IPS-15b (cell line): ENCODE measurements at regions not wholly inside any gene's neighbourhood (a gene's known extent, or its start where the extent isn't known, plus 50 kb on each side); places are given as distances from the start of the nearest gene placed in this dataset.

ENCODE experiments used
- H3K27me3 ChIP-seq: one replicate; pipeline ENCODE4 v1.6.1; 2013; ENCODE audit warnings: low read length; ENCODE audit not compliant: control insufficient read depth, insufficient read depth
- H3K36me3 ChIP-seq: one replicate; pipeline ENCODE4 v1.6.1; 2013; ENCODE audit warnings: low read length; ENCODE audit not compliant: control insufficient read depth, insufficient read depth
- H3K4me1 ChIP-seq: one replicate; pipeline ENCODE4 v1.6.1; 2013; ENCODE audit warnings: mild to moderate bottlenecking, low read length; ENCODE audit not compliant: control insufficient read depth, insufficient read depth
- H3K4me3 ChIP-seq: one replicate; pipeline ENCODE4 v1.5.1; 2013; ENCODE audit warnings: low read depth, low read length
- H3K9ac ChIP-seq: one replicate; pipeline ENCODE4 v1.6.1; 2013; ENCODE audit warnings: low read depth, mild to moderate bottlenecking, low read length
- H3K9me3 ChIP-seq: one replicate; pipeline ENCODE4 v1.6.1; 2013; ENCODE audit warnings: mild to moderate bottlenecking, low read length; ENCODE audit not compliant: control insufficient read depth, insufficient read depth

GRCh38 chr10:30759423-30759822, 129.9 kb upstream of the LYZL2 start:
- Histone ChIP-seq H3K4me1 (no peaks in the 10 kb centered on the region), H3K4me3 (no peak overlapping the region), H3K9ac (no peak overlapping the region), H3K27me3 (no peaks in the 10 kb centered on the region), H3K36me3 (no peaks in the 10 kb centered on the region), H3K9me3 (no peaks in the 10 kb centered on the region)

DNA sequence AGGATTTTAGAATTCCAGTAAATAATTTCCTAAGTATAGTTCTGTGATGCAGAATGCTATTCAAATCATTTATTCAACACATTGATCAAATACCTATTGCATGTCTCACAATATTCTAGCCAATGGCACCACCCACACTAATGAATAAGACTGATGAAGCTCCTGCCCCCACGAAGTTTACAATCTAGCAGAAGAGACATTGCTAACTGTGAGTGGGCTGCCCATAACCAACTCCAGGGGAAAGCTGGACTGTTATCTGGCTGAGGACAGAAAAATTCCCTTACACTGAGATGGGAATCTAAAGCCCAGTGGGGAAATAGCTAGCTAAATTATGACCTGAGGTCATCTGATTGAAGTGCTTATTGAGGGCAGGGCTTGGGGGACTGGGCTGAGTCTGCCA, 128.8 kb upstream of the LYZL2 start:
- Histone ChIP-seq H3K4me1 (no peaks in the 10 kb centered on the region), H3K36me3 (no peaks in the 10 kb centered on the region), H3K9me3 (no peaks in the 10 kb centered on the region), H3K4me3 (no peak overlapping the region), H3K9ac (no peak overlapping the region), H3K27me3 (no peaks in the 10 kb centered on the region)

GRCh38 chr10:30756896-30757295, 127.3 kb upstream of the LYZL2 start:
- Histone ChIP-seq H3K27me3 (no peaks in the 10 kb centered on the region), H3K9ac (no peak overlapping the region), H3K4me3 (no peak overlapping the region), H3K4me1 (no peaks in the 10 kb centered on the region), H3K36me3 (no peaks in the 10 kb centered on the region), H3K9me3 (no peaks in the 10 kb centered on the region)

DNA sequence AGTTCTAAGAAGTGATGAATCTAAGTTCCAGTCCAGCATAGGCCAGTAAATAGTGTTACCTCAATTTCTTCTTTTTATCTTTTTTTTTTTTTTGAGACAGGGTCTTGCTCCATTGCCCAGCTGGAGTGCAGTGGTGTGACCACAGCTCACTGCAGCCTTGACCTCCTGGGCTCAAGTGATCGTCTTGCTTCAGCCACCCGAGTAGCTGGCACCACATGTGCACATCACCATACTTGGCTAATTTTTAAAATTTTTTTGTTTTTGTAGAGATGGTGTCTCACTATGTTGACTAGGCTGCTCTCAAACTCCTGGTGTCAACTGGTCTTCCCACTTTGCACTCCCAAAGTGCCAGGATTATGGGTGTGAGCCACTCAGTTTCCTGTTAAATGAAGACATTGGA, 126.6 kb upstream of the LYZL2 start:
- Histone ChIP-seq H3K36me3 (no peaks in the 10 kb centered on the region), H3K4me3 (no peak overlapping the region), H3K9me3 (no peaks in the 10 kb centered on the region), H3K27me3 (no peaks in the 10 kb centered on the region), H3K9ac (no peak overlapping the region), H3K4me1 (no peaks in the 10 kb centered on the region)

DNA sequence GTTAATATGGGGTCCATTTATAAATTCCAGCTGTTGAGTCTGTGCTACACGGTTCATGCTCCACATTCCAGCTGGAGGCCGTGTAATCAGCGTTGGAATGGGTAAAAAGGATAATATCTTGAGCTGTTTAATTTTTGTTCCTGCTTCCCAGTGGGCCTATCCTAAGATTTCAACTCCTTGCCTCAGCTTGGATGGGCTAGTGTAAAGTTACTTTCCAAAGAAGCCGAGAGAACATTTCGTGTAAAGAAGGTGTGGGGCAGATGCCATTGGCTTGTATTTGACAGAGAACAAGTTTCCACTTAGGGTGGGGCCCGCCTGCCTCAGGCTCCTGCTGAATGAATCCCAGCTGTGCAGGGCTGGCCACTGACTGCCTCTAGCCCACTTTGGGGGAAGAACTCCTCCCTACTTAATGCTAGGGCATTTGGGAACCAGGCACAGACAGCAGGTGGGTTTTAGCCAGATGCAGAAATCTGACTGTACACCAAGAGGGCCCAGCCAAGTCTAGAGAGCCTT, 125.9 kb upstream of the LYZL2 start:
- Histone ChIP-seq H3K9ac (no peak overlapping the region), H3K4me3 (no peak overlapping the region), H3K27me3 (no peaks in the 10 kb centered on the region), H3K4me1 (no peaks in the 10 kb centered on the region), H3K36me3 (no peaks in the 10 kb centered on the region), H3K9me3 (no peaks in the 10 kb centered on the region)

DNA sequence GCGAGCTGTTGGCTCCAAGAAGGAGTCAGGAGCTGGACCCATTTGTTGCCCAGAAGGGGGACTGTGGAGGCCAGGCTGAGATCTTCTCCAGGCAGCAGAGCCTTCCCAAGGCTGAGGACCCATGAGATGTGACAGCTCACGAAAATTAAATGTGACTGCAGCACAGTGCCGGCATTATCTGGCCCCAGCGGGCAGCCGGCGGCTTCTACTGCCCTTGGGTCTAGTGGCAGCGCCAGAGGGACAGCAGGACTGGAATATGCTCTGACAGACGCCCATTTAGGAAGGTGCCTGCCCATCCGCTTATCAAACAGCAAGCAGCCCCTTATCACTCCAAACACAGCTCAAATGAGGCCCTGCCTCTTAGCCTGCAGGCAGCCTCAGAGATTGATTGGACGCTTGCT, 122.9 kb upstream of the LYZL2 start:
- Histone ChIP-seq H3K9me3 (no peaks in the 10 kb centered on the region), H3K4me1 (no peaks in the 10 kb centered on the region), H3K4me3 (no peak overlapping the region), H3K36me3 (no peaks in the 10 kb centered on the region), H3K9ac (no peak overlapping the region), H3K27me3 (no peaks in the 10 kb centered on the region)

GRCh38 chr10:30751678-30752331, 122.3 kb upstream of the LYZL2 start:
- Histone ChIP-seq H3K9me3 (no peaks in the 10 kb centered on the region), H3K27me3 (no peaks in the 10 kb centered on the region), H3K4me1 (no peaks in the 10 kb centered on the region), H3K4me3 (no peak overlapping the region), H3K36me3 (no peaks in the 10 kb centered on the region), H3K9ac (no peak overlapping the region)

- no peak overlapping the region for H3K9ac ChIP-seq
- no peaks in the 10 kb centered on the region for H3K9me3 ChIP-seq
- no peaks in the 10 kb centered on the region for H3K27me3 ChIP-seq
- no peaks in the 10 kb centered on the region for H3K36me3 ChIP-seq
- no peaks in the 10 kb centered on the region for H3K4me1 ChIP-seq
- H3K4me3 ChIP-seq, result no peak overlapping the region
Observed at GRCh38 chr10:30750971-30751677, 121.6 kb upstream of the LYZL2 start.

GRCh38 chr10:30749385-30749784, 119.8 kb upstream of the LYZL2 start:
- H3K4me1 ChIP-seq, result no peaks in the 10 kb centered on the region
- no peaks in the 10 kb centered on the region for H3K27me3 ChIP-seq
- no peak overlapping the region for H3K4me3 ChIP-seq
- no peaks in the 10 kb centered on the region for H3K9me3 ChIP-seq
- no peaks in the 10 kb centered on the region for H3K36me3 ChIP-seq
- H3K9ac ChIP-seq, result no peak overlapping the region

GRCh38 chr10:30748152-30748973, 118.8 kb upstream of the LYZL2 start:
- no peaks in the 10 kb centered on the region for H3K27me3 ChIP-seq
- H3K9me3 ChIP-seq, result no peaks in the 10 kb centered on the region

GRCh38 chr10:30747633-30748032, 118.1 kb upstream of the LYZL2 start:
- H3K4me1 ChIP-seq, result no peaks in the 10 kb centered on the region
- no peak overlapping the region for H3K4me3 ChIP-seq
- no peaks in the 10 kb centered on the region for H3K9me3 ChIP-seq
- no peaks in the 10 kb centered on the region for H3K36me3 ChIP-seq
- H3K9ac ChIP-seq, result no peak overlapping the region
- no peaks in the 10 kb centered on the region for H3K27me3 ChIP-seq

More at GRCh38 chr10:30748152-30748973, 118.8 kb upstream of the LYZL2 start:
- H3K4me3 ChIP-seq, result no peak overlapping the region
- H3K9ac ChIP-seq, result no peak overlapping the region
- no peaks in the 10 kb centered on the region for H3K36me3 ChIP-seq
- H3K4me1 ChIP-seq, result no peaks in the 10 kb centered on the region
